ENCODE measurements at regions not wholly inside any gene's neighbourhood (a gene's known extent, or its start where the extent isn't known, plus 50 kb on each side); places are given as distances from the start of the nearest gene placed in this dataset.

- no peak overlapping the region for H3K4me2 ChIP-seq (ENCODE audit: low read depth, low read length, poor library complexity, severe bottlenecking)
- H3K27me3 ChIP-seq (ENCODE audit: low read length), result no peaks in the 10 kb centered on the region
- H3K36me3 ChIP-seq (ENCODE audit: low read length), result no peaks in the 10 kb centered on the region
- no peaks in the 10 kb centered on the region for H3K9me2 ChIP-seq (replicated peaks; ENCODE audit: insufficient read depth, low read length)
- no peak overlapping the region for H3K27ac ChIP-seq (ENCODE audit: low read depth, low read length)
- TF ChIP-seq CTCF (IDR thresholded peaks at IDR 0.05; ENCODE audit: insufficient read depth, low read length, poor library complexity, severe bottlenecking), result no peak
- TF ChIP-seq EZH2phosphoT487 (conservative IDR thresholded peaks at IDR 0.05; ENCODE audit: low read length), result no peak
- H3K9ac ChIP-seq (ENCODE audit: low read length), result no peak overlapping the region
- H3K9me3 ChIP-seq (ENCODE audit: insufficient read depth, low read length), result no peaks in the 10 kb centered on the region; the same call in 1 of the 2 replicates
- H3F3A ChIP-seq (ENCODE audit: insufficient read depth), result no peaks in the 10 kb centered on the region
- no peak overlapping the region for H3K4me3 ChIP-seq (ENCODE audit: insufficient read depth, low read length, poor library complexity, severe bottlenecking)
- no peaks in the 10 kb centered on the region for H3K79me2 ChIP-seq (ENCODE audit: insufficient read depth, low read length)
- no peaks in the 10 kb centered on the region for H4K20me1 ChIP-seq (ENCODE audit: low read depth, low read length)
- no peak overlapping the region for H2AFZ ChIP-seq (ENCODE audit: low read depth, low read length, severe bottlenecking)
These were observed 490.2 kb downstream of the PRR16 start for GRCh38 chr5:120954255-120954654.

- Histone ChIP-seq H2AFZ (ENCODE audit: low read depth, low read length, severe bottlenecking) (no peak overlapping the region), H3K4me2 (ENCODE audit: low read depth, low read length, poor library complexity, severe bottlenecking) (no peak overlapping the region), H3F3A (ENCODE audit: insufficient read depth) (no peaks in the 10 kb centered on the region), H3K9me2 (replicated peaks; ENCODE audit: insufficient read depth, low read length) (no peaks in the 10 kb centered on the region), H3K27me3 (ENCODE audit: low read length) (no peaks in the 10 kb centered on the region), H3K27ac (ENCODE audit: low read depth, low read length) (no peak overlapping the region), H4K20me1 (ENCODE audit: low read depth, low read length) (no peaks in the 10 kb centered on the region), H3K4me3 (ENCODE audit: insufficient read depth, low read length, poor library complexity, severe bottlenecking) (no peak overlapping the region), H3K79me2 (ENCODE audit: insufficient read depth, low read length) (no peaks in the 10 kb centered on the region), H3K9ac (ENCODE audit: low read length) (no peak overlapping the region), H3K36me3 (ENCODE audit: low read length) (no peaks in the 10 kb centered on the region), H3K9me3 (ENCODE audit: insufficient read depth, low read length) (no peaks in the 10 kb centered on the region; the same call in 1 of the 2 replicates)
- TF ChIP-seq EZH2phosphoT487 (conservative IDR thresholded peaks at IDR 0.05; ENCODE audit: low read length) (no peak), CTCF (IDR thresholded peaks at IDR 0.05; ENCODE audit: insufficient read depth, low read length, poor library complexity, severe bottlenecking) (no peak)
These were observed 491.7 kb downstream of the PRR16 start for GRCh38 chr5:120955795-120956194.

- no peaks in the 10 kb centered on the region for H4K20me1 ChIP-seq (ENCODE audit: low read depth, low read length)
- no peak overlapping the region for H3K9ac ChIP-seq (ENCODE audit: low read length)
- H3K79me2 ChIP-seq (ENCODE audit: insufficient read depth, low read length), result no peaks in the 10 kb centered on the region
- H3F3A ChIP-seq (ENCODE audit: insufficient read depth), result no peaks in the 10 kb centered on the region
- H3K4me3 ChIP-seq (ENCODE audit: insufficient read depth, low read length, poor library complexity, severe bottlenecking), result no peak overlapping the region
- no peak overlapping the region for H2AFZ ChIP-seq (ENCODE audit: low read depth, low read length, severe bottlenecking)
- H3K36me3 ChIP-seq (ENCODE audit: low read length), result no peaks in the 10 kb centered on the region
- H3K9me2 ChIP-seq (replicated peaks; ENCODE audit: insufficient read depth, low read length), result no peaks in the 10 kb centered on the region
- H3K27ac ChIP-seq (ENCODE audit: low read depth, low read length), result no peak overlapping the region
- TF ChIP-seq EZH2phosphoT487 (conservative IDR thresholded peaks at IDR 0.05; ENCODE audit: low read length) (no peak), CTCF (IDR thresholded peaks at IDR 0.05; ENCODE audit: insufficient read depth, low read length, poor library complexity, severe bottlenecking) (no peak)
- H3K4me2 ChIP-seq (ENCODE audit: low read depth, low read length, poor library complexity, severe bottlenecking), result no peak overlapping the region
- no peaks in the 10 kb centered on the region for H3K27me3 ChIP-seq (ENCODE audit: low read length)
- H3K9me3 ChIP-seq (ENCODE audit: insufficient read depth, low read length), result no peaks in the 10 kb centered on the region
These were observed 494.9 kb downstream of the PRR16 start for GRCh38 chr5:120958877-120959485.

Measured in SU-DHL-6 (cell line).